ENCODE measurements at regions not wholly inside any gene's neighbourhood (a gene's known extent, or its start where the extent isn't known, plus 50 kb on each side); places are given as distances from the start of the nearest gene placed in this dataset.

DNA sequence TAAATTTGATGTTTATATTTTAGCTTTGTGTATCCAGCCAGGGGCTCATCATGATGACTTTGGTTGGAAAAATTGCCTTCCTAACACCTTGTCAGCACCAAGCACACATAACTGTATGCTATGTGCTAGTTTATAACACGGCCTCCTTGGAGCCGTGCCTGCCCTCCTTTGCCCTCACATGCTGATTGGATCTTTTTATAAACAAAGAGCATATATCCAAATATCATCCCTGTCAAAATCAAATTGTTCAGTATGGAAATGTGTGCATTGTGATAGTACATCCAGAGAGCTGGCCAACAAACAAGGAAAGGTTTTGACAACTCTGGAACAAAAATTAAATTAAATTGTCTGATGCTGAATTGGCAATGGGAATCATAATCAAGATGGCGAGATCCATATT is 241.5 kb downstream of the DCDC2C start:
- POLR2A ChIA-PET: no interaction called here

GRCh38 chr2:3948191-3948590 is 244.8 kb downstream of the DCDC2C start:
- TF ChIP-seq ZBTB26 (tag by site-specific recombination; optimal IDR thresholded peaks at IDR 0.05) (no peak), GLIS1 (tag by site-specific recombination; IDR thresholded peaks at IDR 0.05) (no peak), ZNF654 (tag by site-specific recombination; IDR thresholded peaks at IDR 0.05; ENCODE audit: low read depth) (no peak), ZNF26 (tag by site-specific recombination; IDR thresholded peaks at IDR 0.05) (no peak), BCL11B (tag by site-specific recombination; IDR thresholded peaks at IDR 0.05; ENCODE audit: low read depth) (no peak), ZXDB (tag by site-specific recombination; IDR thresholded peaks at IDR 0.05) (no peak), ZNF214 (tag by site-specific recombination; IDR thresholded peaks at IDR 0.05; ENCODE audit: borderline replicate concordance) (no peak), ZSCAN18 (tag by site-specific recombination; IDR thresholded peaks at IDR 0.05) (no peak)
- TF ChIP-seq, protein P1, sequence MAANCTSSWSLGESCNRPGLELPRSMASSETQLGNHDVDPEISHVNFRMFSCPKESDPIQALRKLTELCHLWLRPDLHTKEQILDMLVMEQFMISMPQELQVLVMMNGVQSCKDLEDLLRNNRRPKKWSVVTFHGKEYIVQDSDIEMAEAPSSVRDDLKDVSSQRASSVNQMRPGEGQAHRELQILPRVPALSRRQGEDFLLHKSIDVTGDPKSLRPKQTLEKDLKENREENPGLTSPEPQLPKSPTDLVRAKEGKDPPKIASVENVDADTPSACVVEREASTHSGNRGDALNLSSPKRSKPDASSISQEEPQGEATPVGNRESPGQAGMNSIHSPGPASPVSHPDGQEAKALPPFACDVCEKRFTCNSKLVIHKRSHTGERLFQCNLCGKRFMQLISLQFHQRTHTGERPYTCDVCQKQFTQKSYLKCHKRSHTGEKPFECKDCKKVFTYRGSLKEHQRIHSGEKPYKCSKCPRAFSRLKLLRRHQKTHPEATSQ (tag by site-specific recombination; IDR thresholded peaks at IDR 0.05): no peak
- Histone ChIP-seq H3K4me3 (ENCODE audit: low read depth, low read length) (no peak overlapping the region), H3K9me3 (ENCODE audit: control insufficient read depth, insufficient read depth, low read depth, low read length) (no peaks in the 10 kb centered on the region), H3K36me3 (ENCODE audit: control insufficient read depth in 2 of 2, insufficient read depth in 1 of 2, low read length in 2 of 2) (no peaks in the 10 kb centered on the region), H3K27ac (ENCODE audit: extremely low read depth, low read depth, low read length) (no peak overlapping the region), H3K4me1 (ENCODE audit: control insufficient read depth, insufficient read depth, low read length) (no peaks in the 10 kb centered on the region)
- CTCF ChIA-PET: no interaction called here
- POLR2A ChIA-PET: no interaction called here

More for the DNA sequence above, 241.5 kb downstream of the DCDC2C start:
- no peak overlapping the region for H3K27ac ChIP-seq (ENCODE audit: extremely low read depth, low read depth, low read length)
- no peaks in the 10 kb centered on the region for H3K36me3 ChIP-seq (ENCODE audit: control insufficient read depth in 2 of 2, insufficient read depth in 1 of 2, low read length in 2 of 2)
- CTCF ChIA-PET: interaction anchor here (1.0 kb wide), 1 partner anchor 15 kb away, joined by 6 read pairs; no protein-coding TSS in a partner anchor
- TF ChIP-seq, protein P2, sequence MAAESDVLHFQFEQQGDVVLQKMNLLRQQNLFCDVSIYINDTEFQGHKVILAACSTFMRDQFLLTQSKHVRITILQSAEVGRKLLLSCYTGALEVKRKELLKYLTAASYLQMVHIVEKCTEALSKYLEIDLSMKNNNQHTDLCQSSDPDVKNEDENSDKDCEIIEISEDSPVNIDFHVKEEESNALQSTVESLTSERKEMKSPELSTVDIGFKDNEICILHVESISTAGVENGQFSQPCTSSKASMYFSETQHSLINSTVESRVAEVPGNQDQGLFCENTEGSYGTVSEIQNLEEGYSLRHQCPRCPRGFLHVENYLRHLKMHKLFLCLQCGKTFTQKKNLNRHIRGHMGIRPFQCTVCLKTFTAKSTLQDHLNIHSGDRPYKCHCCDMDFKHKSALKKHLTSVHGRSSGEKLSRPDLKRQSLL (tag by site-specific recombination; IDR thresholded peaks at IDR 0.05): no peak
- no peak for TF ChIP-seq ZNF530 (tag by site-specific recombination; IDR thresholded peaks at IDR 0.05; ENCODE audit: low read depth)
- no peak for TF ChIP-seq ZNF239 (tag by site-specific recombination; IDR thresholded peaks at IDR 0.05)
- TF ChIP-seq ZNF274 (IDR thresholded peaks at IDR 0.05; ENCODE audit: low read length): no peak
- no peak for TF ChIP-seq ZNF274 (tag by site-specific recombination; IDR thresholded peaks at IDR 0.05; ENCODE audit: borderline replicate concordance)
- TF ChIP-seq, protein P3, sequence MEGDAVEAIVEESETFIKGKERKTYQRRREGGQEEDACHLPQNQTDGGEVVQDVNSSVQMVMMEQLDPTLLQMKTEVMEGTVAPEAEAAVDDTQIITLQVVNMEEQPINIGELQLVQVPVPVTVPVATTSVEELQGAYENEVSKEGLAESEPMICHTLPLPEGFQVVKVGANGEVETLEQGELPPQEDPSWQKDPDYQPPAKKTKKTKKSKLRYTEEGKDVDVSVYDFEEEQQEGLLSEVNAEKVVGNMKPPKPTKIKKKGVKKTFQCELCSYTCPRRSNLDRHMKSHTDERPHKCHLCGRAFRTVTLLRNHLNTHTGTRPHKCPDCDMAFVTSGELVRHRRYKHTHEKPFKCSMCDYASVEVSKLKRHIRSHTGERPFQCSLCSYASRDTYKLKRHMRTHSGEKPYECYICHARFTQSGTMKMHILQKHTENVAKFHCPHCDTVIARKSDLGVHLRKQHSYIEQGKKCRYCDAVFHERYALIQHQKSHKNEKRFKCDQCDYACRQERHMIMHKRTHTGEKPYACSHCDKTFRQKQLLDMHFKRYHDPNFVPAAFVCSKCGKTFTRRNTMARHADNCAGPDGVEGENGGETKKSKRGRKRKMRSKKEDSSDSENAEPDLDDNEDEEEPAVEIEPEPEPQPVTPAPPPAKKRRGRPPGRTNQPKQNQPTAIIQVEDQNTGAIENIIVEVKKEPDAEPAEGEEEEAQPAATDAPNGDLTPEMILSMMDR (tag by site-specific recombination; IDR thresholded peaks at IDR 0.05): no peak
- TF ChIP-seq, protein P4, sequence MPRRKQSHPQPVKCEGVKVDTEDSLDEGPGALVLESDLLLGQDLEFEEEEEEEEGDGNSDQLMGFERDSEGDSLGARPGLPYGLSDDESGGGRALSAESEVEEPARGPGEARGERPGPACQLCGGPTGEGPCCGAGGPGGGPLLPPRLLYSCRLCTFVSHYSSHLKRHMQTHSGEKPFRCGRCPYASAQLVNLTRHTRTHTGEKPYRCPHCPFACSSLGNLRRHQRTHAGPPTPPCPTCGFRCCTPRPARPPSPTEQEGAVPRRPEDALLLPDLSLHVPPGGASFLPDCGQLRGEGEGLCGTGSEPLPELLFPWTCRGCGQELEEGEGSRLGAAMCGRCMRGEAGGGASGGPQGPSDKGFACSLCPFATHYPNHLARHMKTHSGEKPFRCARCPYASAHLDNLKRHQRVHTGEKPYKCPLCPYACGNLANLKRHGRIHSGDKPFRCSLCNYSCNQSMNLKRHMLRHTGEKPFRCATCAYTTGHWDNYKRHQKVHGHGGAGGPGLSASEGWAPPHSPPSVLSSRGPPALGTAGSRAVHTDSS (tag by site-specific recombination; IDR thresholded peaks at IDR 0.05): no peak
- TF ChIP-seq ZBTB17 (tag by site-specific recombination; IDR thresholded peaks at IDR 0.05): no peak
- no peak for TF ChIP-seq ZNF202 (tag by site-specific recombination; IDR thresholded peaks at IDR 0.05; ENCODE audit: borderline replicate concordance)
- H3K9me3 ChIP-seq (ENCODE audit: control insufficient read depth, insufficient read depth, low read depth, low read length): no peaks in the 10 kb centered on the region
- H3K4me3 ChIP-seq (ENCODE audit: low read depth, low read length): no peak overlapping the region
- no peaks in the 10 kb centered on the region for H3K4me1 ChIP-seq (ENCODE audit: control insufficient read depth, insufficient read depth, low read length)
